WTC11 (cell line): ENCODE measurements at regions not wholly inside any gene's neighbourhood (a gene's known extent, or its start where the extent isn't known, plus 50 kb on each side); places are given as distances from the start of the nearest gene placed in this dataset.

ENCODE experiments used
- SMAD3 ChIP-seq: sonication (generic); formaldehyde crosslinking; IDR thresholded peaks from 2 replicates; pipeline ENCODE4 v1.8.0; 2022; ENCODE audit warnings: missing genetic modification reagents, mild to moderate bottlenecking, borderline replicate concordance
- TF ChIP-seq, protein P1 (sequence below): sonication (generic); formaldehyde crosslinking; IDR thresholded peaks from 2 replicates; pipeline ENCODE4 v1.8.1; 2023; ENCODE audit warnings: mild to moderate bottlenecking, missing genetic modification reagents, moderate library complexity

DNA sequence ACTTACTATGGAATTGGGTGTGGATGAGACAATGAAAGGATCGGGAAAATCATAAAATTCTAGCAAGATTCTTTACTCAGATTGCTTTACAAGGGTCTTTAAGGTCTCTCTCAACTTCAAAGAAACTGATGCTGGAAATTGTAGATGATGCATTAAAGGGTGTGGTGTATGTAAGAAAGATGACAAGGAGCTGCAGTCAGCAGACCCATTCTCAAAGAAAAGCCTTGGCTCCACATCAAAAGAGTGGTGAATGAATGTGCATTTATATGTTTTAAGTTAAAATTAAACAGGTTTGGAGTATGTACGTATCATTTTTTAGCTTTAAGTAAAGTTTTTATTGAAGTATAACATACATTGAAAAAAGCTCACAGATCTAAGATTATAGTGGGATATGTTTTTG lies 194.5 kb downstream of the C12orf75 start:
- TF ChIP-seq SMAD3 (CRISPR knock-in tag) = no peak
- TF ChIP-seq, protein P1, sequence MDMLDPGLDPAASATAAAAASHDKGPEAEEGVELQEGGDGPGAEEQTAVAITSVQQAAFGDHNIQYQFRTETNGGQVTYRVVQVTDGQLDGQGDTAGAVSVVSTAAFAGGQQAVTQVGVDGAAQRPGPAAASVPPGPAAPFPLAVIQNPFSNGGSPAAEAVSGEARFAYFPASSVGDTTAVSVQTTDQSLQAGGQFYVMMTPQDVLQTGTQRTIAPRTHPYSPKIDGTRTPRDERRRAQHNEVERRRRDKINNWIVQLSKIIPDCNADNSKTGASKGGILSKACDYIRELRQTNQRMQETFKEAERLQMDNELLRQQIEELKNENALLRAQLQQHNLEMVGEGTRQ (CRISPR knock-in tag) = no peak
